Immature natural killer cell (primary cell): ENCODE measurements at regions not wholly inside any gene's neighbourhood (a gene's known extent, or its start where the extent isn't known, plus 50 kb on each side); places are given as distances from the start of the nearest gene placed in this dataset.

Experiments used
- DNase-seq, 3 donors: peaks; one replicate each; pipeline ENCODE4 v3.0.0; 2022; ENCODE audit warnings: mixed read lengths in 1 of 3
- H3K27ac Mint-ChIP-seq, 6 donors: one replicate each; pipeline ENCODE4 v1.8.0; 2020; ENCODE audit warnings: mixed read lengths in 6 of 6, mild to moderate bottlenecking in 5 of 6, inconsistent platforms in 4 of 6, moderate library complexity in 3 of 6
- H3K27me3 Mint-ChIP-seq, 3 donors: one replicate each; pipeline ENCODE4 v1.8.0; 2020 to 2021; ENCODE audit warnings: low read depth in 3 of 3, mild to moderate bottlenecking in 3 of 3, mixed read lengths in 3 of 3, moderate library complexity in 3 of 3, inconsistent platforms in 1 of 3
- H3K36me3 Mint-ChIP-seq, 3 donors: one replicate each; pipeline ENCODE4 v1.8.0; 2020; ENCODE audit warnings: mixed read lengths in 3 of 3, inconsistent platforms in 2 of 3, mild to moderate bottlenecking in 2 of 3
- H3K4me1 Mint-ChIP-seq, 2 donors: one replicate each; pipeline ENCODE4 v1.8.0; 2020; ENCODE audit warnings: inconsistent platforms in 2 of 2, mild to moderate bottlenecking in 2 of 2, mixed read lengths in 2 of 2, moderate library complexity in 1 of 2
- H3K4me3 Mint-ChIP-seq, 5 donors: one replicate each; pipeline ENCODE4 v1.8.0; 2020; ENCODE audit warnings: mild to moderate bottlenecking in 5 of 5, mixed read lengths in 5 of 5, inconsistent platforms in 3 of 5, moderate library complexity in 3 of 5
- H3K9me3 Mint-ChIP-seq, 6 donors: one replicate each; pipeline ENCODE4 v1.8.0; 2020; ENCODE audit warnings: mild to moderate bottlenecking in 6 of 6, mixed read lengths in 6 of 6, inconsistent platforms in 4 of 6, moderate library complexity in 3 of 6

DNA sequence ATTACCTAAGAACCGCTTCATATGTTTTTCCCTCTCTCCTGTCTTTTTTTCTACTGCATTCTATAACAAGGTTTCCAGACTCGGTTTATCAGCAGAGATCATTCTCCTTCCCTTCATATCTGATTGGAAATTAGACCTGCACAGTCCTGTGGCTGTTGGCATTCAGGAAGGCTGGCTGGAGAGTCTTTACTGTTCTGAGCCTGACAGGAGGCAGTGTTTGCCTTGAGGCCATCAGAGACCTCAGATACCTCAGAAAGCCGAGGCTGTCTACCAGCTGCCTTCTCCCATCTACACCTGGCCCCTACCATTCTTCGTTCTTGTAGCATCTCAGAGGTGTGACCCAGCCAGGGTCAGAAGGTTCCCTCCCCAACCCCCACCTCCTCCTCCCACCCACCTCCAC, 182.0 kb downstream of the CAND1 start:
- H3K27ac Mint-ChIP-seq, result peak overlapping the region in 1 of 6 donors; percentile 23
- peaks cover 0 to 3% (median 0%) of the 10 kb centered on the region in 6 donors for H3K9me3 Mint-ChIP-seq
- peaks cover 2 to 6% (median 3%) of the 10 kb centered on the region in 3 donors for H3K27me3 Mint-ChIP-seq
- H3K4me1 Mint-ChIP-seq, result peaks cover 36 to 41% of the 10 kb centered on the region in 2 donors
- no peak overlapping the region for H3K4me3 Mint-ChIP-seq
- no peaks in the 10 kb centered on the region for H3K36me3 Mint-ChIP-seq
- DNase-seq, result no peak

DNA sequence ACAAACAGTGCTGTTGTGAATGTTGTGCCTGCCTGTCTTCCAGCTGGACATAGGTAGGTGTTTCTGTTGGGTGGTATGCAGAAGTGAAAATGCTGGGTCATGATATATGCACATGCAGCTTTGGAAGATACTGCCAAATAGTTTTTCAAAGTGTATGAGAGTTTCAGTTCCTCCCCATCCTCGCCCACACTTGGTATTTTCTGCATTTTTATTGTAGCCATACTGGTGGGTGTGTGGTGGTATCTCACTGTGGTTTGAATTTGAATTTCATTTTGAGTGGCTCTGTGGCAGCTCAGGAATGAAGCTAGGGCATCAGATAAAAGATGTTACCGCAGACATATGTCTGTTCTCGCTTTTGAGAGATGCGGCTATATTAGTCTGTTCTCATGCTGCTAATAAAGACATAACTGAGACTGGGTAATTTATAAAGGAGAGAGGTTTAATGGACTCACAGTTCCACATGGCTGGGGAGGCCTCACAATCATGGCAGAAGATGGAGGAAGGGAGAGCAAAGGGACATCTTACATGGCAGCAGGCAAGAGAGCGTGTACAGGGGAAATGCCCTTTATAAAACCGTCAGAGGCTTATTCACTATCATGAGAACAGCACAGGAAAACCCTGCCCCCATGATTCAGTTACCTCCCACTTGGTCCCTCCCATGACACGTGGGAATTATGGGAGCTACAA, 183.1 kb downstream of the CAND1 start:
- H3K4me1 Mint-ChIP-seq, result peaks cover 36 to 42% of the 10 kb centered on the region in 2 donors

GRCh38 chr12:67453191-67453590, 184.0 kb downstream of the CAND1 start:
- Mint-ChIP-seq H3K4me3 (no peak overlapping the region), H3K36me3 (no peaks in the 10 kb centered on the region), H3K27me3 (peaks cover 2% of the 10 kb centered on the region in 3 donors), H3K27ac (no peak overlapping the region), H3K9me3 (peaks cover 0 to 3% (median 0%) of the 10 kb centered on the region in 6 donors), H3K4me1 (peaks cover 36 to 40% of the 10 kb centered on the region in 2 donors)
- no peak for DNase-seq

More for the DNA sequence above, 183.1 kb downstream of the CAND1 start:
- Mint-ChIP-seq H3K36me3 (no peaks in the 10 kb centered on the region), H3K9me3 (peaks cover 0 to 3% (median 0%) of the 10 kb centered on the region in 6 donors), H3K4me3 (peak overlapping the region in 1 of 5 donors; percentile 11), H3K27me3 (peaks cover 2 to 4% (median 2%) of the 10 kb centered on the region in 3 donors), H3K27ac (peak overlapping the region in 2 of 6 donors; percentile 12 to 83)
- peak in 1 of 3 donors; percentile 3 for DNase-seq

DNA sequence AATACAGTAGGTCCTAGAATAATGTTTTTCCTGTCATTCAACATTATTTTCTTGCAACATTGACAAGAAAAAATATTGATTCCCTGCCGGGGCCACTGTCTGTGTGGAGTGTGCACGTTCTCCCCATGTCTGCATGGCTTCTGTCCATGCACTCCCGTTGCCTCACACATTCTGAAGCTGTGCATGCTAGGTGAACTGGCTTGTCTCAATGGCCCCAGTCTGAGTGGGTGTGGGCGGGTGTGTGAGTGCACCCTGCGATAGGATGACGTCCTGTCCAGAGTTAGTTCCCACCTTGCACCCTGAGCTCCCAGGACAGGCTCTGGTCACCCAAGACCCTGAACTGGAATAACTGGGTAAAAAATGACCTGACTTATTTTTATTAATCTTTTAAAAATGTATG, 186.1 kb downstream of the CAND1 start:
- Mint-ChIP-seq H3K36me3 (no peaks in the 10 kb centered on the region), H3K4me3 (no peak overlapping the region), H3K9me3 (peaks cover 0 to 3% (median 0%) of the 10 kb centered on the region in 6 donors), H3K27me3 (peaks cover 2% of the 10 kb centered on the region in 3 donors), H3K4me1 (peaks cover 20 to 23% of the 10 kb centered on the region in 2 donors), H3K27ac (no peak overlapping the region)
- no peak for DNase-seq

- Mint-ChIP-seq H3K27me3 (peaks cover 0 to 2% (median 2%) of the 10 kb centered on the region in 3 donors), H3K27ac (no peak overlapping the region), H3K36me3 (no peaks in the 10 kb centered on the region), H3K9me3 (no peaks in the 10 kb centered on the region), H3K4me1 (peaks cover 10 to 13% of the 10 kb centered on the region in 2 donors), H3K4me3 (no peak overlapping the region)
- DNase-seq, result no peak
These were observed 187.3 kb downstream of the CAND1 start for GRCh38 chr12:67456431-67456901.

GRCh38 chr12:67457136-67457535, 188.0 kb downstream of the CAND1 start:
- Mint-ChIP-seq H3K36me3 (no peaks in the 10 kb centered on the region), H3K27me3 (peaks cover 0 to 2% (median 2%) of the 10 kb centered on the region in 3 donors), H3K4me1 (peaks cover 5 to 9% of the 10 kb centered on the region in 2 donors), H3K4me3 (no peak overlapping the region), H3K9me3 (no peaks in the 10 kb centered on the region), H3K27ac (no peak overlapping the region)
- DNase-seq, result no peak

DNA sequence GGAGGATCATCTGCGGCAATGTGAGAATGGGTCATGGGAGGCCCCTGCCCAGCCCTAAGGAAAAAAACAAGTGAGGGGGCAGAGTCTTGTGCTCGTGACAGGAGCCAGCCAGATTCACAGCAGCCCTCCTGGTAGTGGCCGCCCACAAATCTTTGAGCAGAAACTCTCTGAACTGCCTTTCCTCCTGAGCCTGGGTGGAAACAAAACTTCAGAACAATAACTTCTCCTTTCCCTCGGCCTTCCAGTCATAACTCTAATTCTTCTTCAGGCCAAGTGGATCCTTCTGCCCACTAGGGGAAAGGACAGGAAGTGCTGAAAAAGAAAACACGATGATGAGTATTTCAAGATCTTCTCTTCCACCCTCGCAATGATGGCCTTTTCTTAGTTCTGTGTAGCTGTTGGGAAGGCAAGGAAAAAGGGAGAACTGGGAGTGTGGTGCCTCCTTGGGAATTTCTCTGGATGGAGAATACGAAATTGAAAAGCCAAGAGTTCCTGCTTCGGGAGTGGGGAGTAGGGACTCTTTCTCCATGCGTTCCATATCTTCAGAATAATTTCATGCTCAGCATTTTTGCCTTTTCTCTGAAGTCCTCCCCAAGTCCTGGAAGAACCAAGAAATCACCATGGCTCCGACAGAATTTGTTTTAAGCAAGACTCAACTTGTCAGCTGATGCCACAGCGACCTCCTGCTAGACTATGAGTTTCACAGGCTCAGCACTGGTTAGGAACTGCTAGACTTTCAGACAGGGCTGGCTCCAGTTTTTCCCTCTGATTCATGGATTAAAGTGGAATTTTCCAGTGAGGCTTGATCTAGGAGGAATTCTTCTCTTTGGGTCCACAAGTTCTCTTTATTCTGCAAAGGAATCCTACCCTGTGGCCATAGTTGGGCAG, 188.9 kb downstream of the CAND1 start:
- no peak for DNase-seq

GRCh38 chr12:67459173-67459572, 189.4 kb upstream of the DYRK2 start:
- Mint-ChIP-seq H3K36me3 (no peaks in the 10 kb centered on the region), H3K27ac (no peak overlapping the region), H3K27me3 (no peaks in the 10 kb centered on the region), H3K9me3 (no peaks in the 10 kb centered on the region), H3K4me3 (no peak overlapping the region), H3K4me1 (peaks cover 0 to 2% of the 10 kb centered on the region in 2 donors)
- DNase-seq, result no peak

More for the DNA sequence above, 188.9 kb downstream of the CAND1 start:
- Mint-ChIP-seq H3K9me3 (no peaks in the 10 kb centered on the region), H3K27ac (no peak overlapping the region), H3K36me3 (no peaks in the 10 kb centered on the region), H3K4me1 (peaks cover 0 to 5% of the 10 kb centered on the region in 2 donors), H3K4me3 (no peak overlapping the region), H3K27me3 (peaks cover 0 to 2% (median 1%) of the 10 kb centered on the region in 3 donors)

DNA sequence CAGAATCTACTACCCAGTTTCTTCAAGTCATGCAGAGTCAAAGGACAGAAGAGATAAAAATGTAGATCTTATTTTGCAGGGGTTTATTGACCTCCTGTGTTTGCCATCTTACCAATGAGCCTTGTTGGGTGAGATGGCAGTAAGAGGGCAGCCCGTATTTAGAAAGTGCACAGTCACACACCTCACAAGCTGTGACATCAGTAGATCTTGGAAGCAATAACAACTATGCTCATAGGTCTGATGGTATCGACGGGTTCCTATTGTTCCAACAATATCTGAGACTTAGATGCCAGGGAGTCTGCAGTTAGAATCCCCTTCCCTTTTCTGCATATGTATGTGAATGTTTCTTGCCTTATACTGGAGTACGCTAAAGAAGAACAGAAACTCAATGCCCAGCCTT, 189.0 kb upstream of the DYRK2 start:
- no peak overlapping the region for H3K27ac Mint-ChIP-seq

DNA sequence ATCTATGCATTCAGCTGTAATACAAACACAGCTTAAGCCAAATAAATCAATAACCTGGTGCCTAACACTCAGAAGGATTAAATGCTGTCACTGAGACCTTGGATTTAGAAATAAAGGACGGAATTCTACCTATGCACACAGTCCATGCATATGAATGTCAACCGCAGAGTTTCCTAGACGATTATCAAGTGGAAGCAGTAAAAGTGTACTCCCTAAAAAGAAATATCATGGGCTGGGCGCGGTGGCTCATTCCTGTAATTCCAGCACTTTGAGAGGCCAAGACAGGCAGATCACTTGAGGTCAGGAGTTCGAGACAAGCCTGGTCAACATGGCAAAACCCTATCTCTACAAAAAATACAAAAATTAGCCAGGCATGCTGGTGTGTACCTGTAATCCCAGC, 188.2 kb upstream of the DYRK2 start:
- H3K36me3 Mint-ChIP-seq, result no peaks in the 10 kb centered on the region
- no peak overlapping the region for H3K27ac Mint-ChIP-seq
- H3K4me1 Mint-ChIP-seq, result peaks cover 0 to 2% of the 10 kb centered on the region in 2 donors
- no peak overlapping the region for H3K4me3 Mint-ChIP-seq
- DNase-seq, result no peak
- no peaks in the 10 kb centered on the region for H3K27me3 Mint-ChIP-seq
- H3K9me3 Mint-ChIP-seq, result no peaks in the 10 kb centered on the region

More for the DNA sequence above, 189.0 kb upstream of the DYRK2 start:
- H3K36me3 Mint-ChIP-seq, result no peaks in the 10 kb centered on the region
- H3K4me3 Mint-ChIP-seq, result no peak overlapping the region
- H3K4me1 Mint-ChIP-seq, result peaks cover 0 to 2% of the 10 kb centered on the region in 2 donors
- H3K9me3 Mint-ChIP-seq, result no peaks in the 10 kb centered on the region
- DNase-seq, result no peak
- no peaks in the 10 kb centered on the region for H3K27me3 Mint-ChIP-seq

DNA sequence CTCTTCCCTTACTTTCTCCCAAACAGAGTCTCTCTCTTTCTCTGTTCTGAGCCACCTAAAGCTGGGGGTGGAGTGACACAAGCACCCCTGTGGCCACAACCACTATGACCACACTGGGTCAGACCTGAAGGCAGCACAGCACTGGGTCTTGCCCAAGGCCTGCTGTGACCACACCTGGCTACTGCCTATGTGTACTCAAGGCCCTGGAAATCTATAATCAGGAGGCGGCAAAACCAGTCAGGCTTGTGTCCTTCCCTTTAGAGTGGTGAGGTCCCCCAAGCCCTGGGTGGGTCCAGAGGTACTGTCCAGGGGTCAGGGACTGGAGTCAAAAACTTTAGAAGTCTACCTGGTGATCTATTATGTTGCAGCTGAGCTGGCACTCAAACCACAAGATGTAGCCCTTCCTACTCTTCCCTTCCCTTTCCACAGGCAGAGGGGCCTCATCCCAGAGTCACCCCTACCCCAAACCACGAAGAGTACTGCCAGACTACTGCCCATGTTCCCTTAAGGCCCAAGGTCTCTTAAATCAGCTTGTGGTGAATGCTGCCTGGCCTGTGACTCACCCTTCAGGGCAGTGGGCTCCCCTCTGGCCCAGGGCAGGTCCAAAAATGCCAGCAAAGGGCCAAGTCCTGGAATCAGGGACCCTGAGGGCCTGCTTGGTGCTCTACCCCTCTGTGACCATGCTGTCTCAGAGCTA, 179.8 kb upstream of the DYRK2 start:
- no peak overlapping the region for H3K4me3 Mint-ChIP-seq
- H3K27me3 Mint-ChIP-seq, result peaks cover 0 to 4% (median 0%) of the 10 kb centered on the region in 3 donors
- peak overlapping the region in 1 of 6 donors; percentile 27 for H3K27ac Mint-ChIP-seq
- peaks cover 5 to 17% of the 10 kb centered on the region in 2 donors for H3K4me1 Mint-ChIP-seq
- peaks cover 12 to 19% (median 15%) of the 10 kb centered on the region in 6 donors for H3K9me3 Mint-ChIP-seq
- peak; percentile 17 to 23 (median 17) for DNase-seq
- peaks cover 9 to 18% (median 16%) of the 10 kb centered on the region in 3 donors for H3K36me3 Mint-ChIP-seq

DNA sequence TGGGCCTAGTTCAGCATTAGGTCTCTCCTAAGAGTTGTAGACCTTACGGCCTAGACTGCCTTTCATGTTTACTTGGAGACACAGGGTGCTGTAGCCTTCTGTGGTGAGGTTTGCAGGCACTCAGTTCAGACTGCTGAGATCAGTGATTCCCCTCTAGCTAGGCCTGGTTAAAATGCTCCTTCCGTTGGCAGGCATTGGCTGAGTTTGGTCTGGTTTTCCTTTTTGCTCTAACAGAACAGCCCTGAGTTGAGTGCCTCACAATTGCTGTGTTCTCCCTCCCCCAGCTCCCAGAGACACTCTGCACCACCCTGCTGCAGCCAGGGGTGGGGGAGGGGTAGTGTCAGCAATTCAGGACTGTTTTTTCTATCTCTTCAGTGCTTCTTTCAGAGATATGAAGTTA, 178.9 kb upstream of the DYRK2 start:
- DNase-seq, result no peak
- H3K9me3 Mint-ChIP-seq, result peaks cover 12 to 19% (median 15%) of the 10 kb centered on the region in 6 donors
- peaks cover 9 to 18% (median 16%) of the 10 kb centered on the region in 3 donors for H3K36me3 Mint-ChIP-seq
- peaks cover 0 to 4% (median 0%) of the 10 kb centered on the region in 3 donors for H3K27me3 Mint-ChIP-seq
- no peak overlapping the region for H3K4me3 Mint-ChIP-seq
- no peak overlapping the region for H3K27ac Mint-ChIP-seq
- peaks cover 5 to 17% of the 10 kb centered on the region in 2 donors for H3K4me1 Mint-ChIP-seq

GRCh38 chr12:67471810-67472209, 176.7 kb upstream of the DYRK2 start:
- Mint-ChIP-seq H3K36me3 (peaks cover 7 to 12% (median 10%) of the 10 kb centered on the region in 3 donors), H3K4me3 (no peak overlapping the region), H3K27ac (no peak overlapping the region), H3K4me1 (peaks cover 5 to 17% of the 10 kb centered on the region in 2 donors), H3K27me3 (peaks cover 0 to 4% (median 0%) of the 10 kb centered on the region in 3 donors), H3K9me3 (peaks cover 7 to 9% (median 8%) of the 10 kb centered on the region in 6 donors)
- no peak for DNase-seq
